WTC11 (cell line): ENCODE measurements at regions not wholly inside any gene's neighbourhood (a gene's known extent, or its start where the extent isn't known, plus 50 kb on each side); places are given as distances from the start of the nearest gene placed in this dataset.

Experiments
- ATAC-seq: fragments of 200-7000 bp; cut with Tn5 transposase; 2 replicates; pipeline ENCODE4 v1.10.0; 2021; ENCODE audit warnings: mild to moderate bottlenecking, moderate library complexity
- CTCF ChIA-PET: fragments of 300-600 bp; sonication (Branson Sonifier 250); formaldehyde crosslinking; loops from one replicate; lab custom pipeline; 2021; ENCODE audit warnings: antibody characterized with exemption; lab: Charles Lee
- POLR2A ChIA-PET: fragments of 350-600 bp; sonication (Branson Sonifier 250); formaldehyde crosslinking; loops from one replicate; lab custom pipeline; 2021; ENCODE audit warnings: antibody characterized with exemption; lab: Charles Lee
- DNase-seq: peaks from one replicate; pipeline ENCODE4 v3.0.0; 2021; ENCODE audit warnings: low spot score
- H3K27ac Mint-ChIP-seq: 2 replicates; pipeline ENCODE4 v1.8.0; 2021; ENCODE audit warnings: mixed read lengths
- H3K27me3 Mint-ChIP-seq: 2 replicates; pipeline ENCODE4 v1.8.0; 2021; ENCODE audit warnings: low read depth, mild to moderate bottlenecking, moderate library complexity, mixed read lengths
- H3K36me3 Mint-ChIP-seq: 2 replicates; pipeline ENCODE4 v1.8.0; 2021; ENCODE audit warnings: mixed read lengths
- H3K4me1 Mint-ChIP-seq: 2 replicates; pipeline ENCODE4 v1.8.0; 2022; ENCODE audit warnings: mixed read lengths
- H3K4me3 Mint-ChIP-seq: 2 replicates; pipeline ENCODE4 v1.8.0; 2021; ENCODE audit warnings: mild to moderate bottlenecking, moderate library complexity, mixed read lengths
- H3K9me3 Mint-ChIP-seq: 2 replicates; pipeline ENCODE4 v1.8.0; 2021; ENCODE audit warnings: mixed read lengths
- ATF1 ChIP-seq: sonication (generic); formaldehyde crosslinking; IDR thresholded peaks from 2 replicates; pipeline ENCODE4 v1.8.1; 2023; ENCODE audit warnings: mild to moderate bottlenecking, moderate library complexity, missing genetic modification reagents
- ATF3 ChIP-seq: sonication (generic); formaldehyde crosslinking; conservative IDR thresholded peaks from 2 replicates; pipeline ENCODE4 v1.8.1; 2022; ENCODE audit warnings: mild to moderate bottlenecking, missing genetic modification reagents
- CDX4 ChIP-seq: fragments of 250-450 bp; sonication (Bioruptor Pico); IDR thresholded peaks from 2 replicates; pipeline ENCODE4 v1.9.0; 2021; ENCODE audit warnings: moderate library complexity, mild to moderate bottlenecking, inconsistent platforms, borderline replicate concordance
- CREM ChIP-seq: sonication (generic); formaldehyde crosslinking; IDR thresholded peaks from 2 replicates; pipeline ENCODE4 v1.8.1; 2022; ENCODE audit warnings: mild to moderate bottlenecking, missing genetic modification reagents, moderate library complexity
- ELF4 ChIP-seq: sonication (generic); formaldehyde crosslinking; IDR thresholded peaks from 2 replicates; pipeline ENCODE4 v1.8.1; 2022; ENCODE audit warnings: low read depth, mild to moderate bottlenecking, moderate library complexity, missing genetic modification reagents
- EMX1 ChIP-seq: fragments of 250-450 bp; sonication (Bioruptor Pico); IDR thresholded peaks from 2 replicates; pipeline ENCODE4 v1.8.0; 2021; ENCODE audit warnings: mild to moderate bottlenecking
- ERG ChIP-seq: fragments of 250-450 bp; sonication (Bioruptor Pico); IDR thresholded peaks from 2 replicates; pipeline ENCODE4 v1.8.0; 2021; ENCODE audit warnings: mild to moderate bottlenecking
- FOXJ3 ChIP-seq: sonication (generic); formaldehyde crosslinking; IDR thresholded peaks from 2 replicates; pipeline ENCODE4 v1.9.0; 2021; ENCODE audit warnings: missing genetic modification reagents, mild to moderate bottlenecking, borderline replicate concordance
- KAT7 ChIP-seq: sonication (generic); formaldehyde crosslinking; IDR thresholded peaks from 2 replicates; pipeline ENCODE4 v1.8.1; 2023; ENCODE audit warnings: missing genetic modification reagents, mild to moderate bottlenecking, borderline replicate concordance
- MAX ChIP-seq: sonication (generic); formaldehyde crosslinking; IDR thresholded peaks from 2 replicates; pipeline ENCODE4 v1.8.0; 2022; ENCODE audit warnings: mild to moderate bottlenecking, missing genetic modification reagents
- NFATC4 ChIP-seq: fragments of 250-450 bp; sonication (Bioruptor Pico); IDR thresholded peaks from 2 replicates; pipeline ENCODE4 v1.9.0; 2021; ENCODE audit warnings: mild to moderate bottlenecking
- NFE2L1 ChIP-seq: sonication (generic); formaldehyde crosslinking; IDR thresholded peaks from 2 replicates; pipeline ENCODE4 v1.8.1; 2023; ENCODE audit warnings: missing genetic modification reagents
- USF1 ChIP-seq: sonication (generic); formaldehyde crosslinking; IDR thresholded peaks from 2 replicates; pipeline ENCODE4 v1.8.0; 2022; ENCODE audit warnings: mild to moderate bottlenecking, missing genetic modification reagents
- USF2 ChIP-seq: sonication (generic); formaldehyde crosslinking; IDR thresholded peaks from 2 replicates; pipeline ENCODE4 v1.8.1; 2023; ENCODE audit warnings: mild to moderate bottlenecking, missing genetic modification reagents, moderate library complexity
- ZBTB21 ChIP-seq: sonication (generic); formaldehyde crosslinking; IDR thresholded peaks from 2 replicates; pipeline ENCODE4 v1.8.1; 2023; ENCODE audit warnings: mild to moderate bottlenecking, missing genetic modification reagents, borderline replicate concordance
- ZBTB43 ChIP-seq: sonication (generic); formaldehyde crosslinking; IDR thresholded peaks from 2 replicates; pipeline ENCODE4 v1.8.1; 2023; ENCODE audit warnings: mild to moderate bottlenecking, missing genetic modification reagents
- ZMAT4 ChIP-seq: fragments of 250-450 bp; sonication (Bioruptor Pico); IDR thresholded peaks from 2 replicates; pipeline ENCODE4 v1.9.0; 2021; ENCODE audit warnings: mild to moderate bottlenecking
- ZNF138 ChIP-seq: sonication (generic); formaldehyde crosslinking; conservative IDR thresholded peaks from 2 replicates; pipeline ENCODE4 v1.8.1; 2022; ENCODE audit warnings: mild to moderate bottlenecking, moderate library complexity, missing genetic modification reagents
- ZNF396 ChIP-seq: fragments of 250-450 bp; sonication (Bioruptor Pico); IDR thresholded peaks from 2 replicates; pipeline ENCODE4 v1.8.0; 2021; ENCODE audit warnings: mild to moderate bottlenecking, moderate library complexity, borderline replicate concordance
- ZNF425 ChIP-seq: fragments of 250-450 bp; sonication (Bioruptor Pico); conservative IDR thresholded peaks from 2 replicates; pipeline ENCODE4 v1.9.0; 2021; ENCODE audit warnings: mild to moderate bottlenecking

GRCh38 chr4:66649236-66649635 is 896.1 kb downstream of the CENPC start:
- Mint-ChIP-seq H3K4me1 (peaks cover 2% of the 10 kb centered on the region; the same call in 1 of the 2 replicates), H3K9me3 (peaks cover 6% of the 10 kb centered on the region), H3K4me3 (no peak overlapping the region), H3K27me3 (no peaks in the 10 kb centered on the region), H3K36me3 (peaks cover 3% of the 10 kb centered on the region; the same call in 1 of the 2 replicates), H3K27ac (no peak overlapping the region)
- no peak for ATAC-seq
- TF ChIP-seq ZMAT4 (CRISPR knock-in tag): no peak
- no peak for TF ChIP-seq USF2 (CRISPR knock-in tag)
- no peak for TF ChIP-seq ELF4 (CRISPR knock-in tag)
- TF ChIP-seq ZNF138 (CRISPR knock-in tag): no peak
- TF ChIP-seq EMX1: no peak
- TF ChIP-seq ZNF396 (CRISPR knock-in tag): no peak
- no peak for TF ChIP-seq KAT7 (CRISPR knock-in tag)
- CTCF ChIA-PET: no interaction called here
- DNase-seq: no peak
- POLR2A ChIA-PET: no interaction called here

- ChIA-PET CTCF (no interaction called here), POLR2A (no interaction called here)
- DNase-seq (no peak), ATAC-seq (no peak)
- Mint-ChIP-seq H3K36me3 (peaks cover 3% of the 10 kb centered on the region; the same call in 1 of the 2 replicates), H3K9me3 (peaks cover 6% of the 10 kb centered on the region), H3K27ac (no peak overlapping the region), H3K4me1 (peaks cover 9% of the 10 kb centered on the region; the same call in 1 of the 2 replicates), H3K4me3 (no peak overlapping the region), H3K27me3 (no peaks in the 10 kb centered on the region)
- TF ChIP-seq MAX (CRISPR knock-in tag) (no peak), USF1 (CRISPR knock-in tag) (no peak), ZBTB43 (CRISPR knock-in tag) (no peak), CREM (CRISPR knock-in tag) (no peak), ZNF425 (CRISPR knock-in tag) (no peak), ELF4 (CRISPR knock-in tag) (no peak), ATF3 (no peak)
These were observed 897.4 kb downstream of the CENPC start for GRCh38 chr4:66647926-66648325.

GRCh38 chr4:66647476-66647875 is 897.8 kb downstream of the CENPC start:
- Mint-ChIP-seq H3K27ac (no peak overlapping the region), H3K9me3 (peaks cover 6% of the 10 kb centered on the region), H3K36me3 (peaks cover 3% of the 10 kb centered on the region; the same call in 1 of the 2 replicates)
- CTCF ChIA-PET: no interaction called here
- no peak for TF ChIP-seq ATF1 (CRISPR knock-in tag)
- TF ChIP-seq ZBTB21: no peak
- no peak for TF ChIP-seq ZNF396 (CRISPR knock-in tag)
- no peak for TF ChIP-seq NFE2L1 (CRISPR knock-in tag)
- TF ChIP-seq CDX4 (CRISPR knock-in tag): no peak
- TF ChIP-seq NFATC4 (CRISPR knock-in tag): no peak
- no peak for TF ChIP-seq FOXJ3 (CRISPR knock-in tag)
- TF ChIP-seq ERG: no peak
- TF ChIP-seq, all 79 proteins: peak for 0
- POLR2A ChIA-PET: no interaction called here
- ATAC-seq (no peak), DNase-seq (no peak)
- no peak overlapping the region for H3K4me3 Mint-ChIP-seq
- no peaks in the 10 kb centered on the region for H3K27me3 Mint-ChIP-seq
- H3K4me1 Mint-ChIP-seq: peaks cover 9% of the 10 kb centered on the region; the same call in 1 of the 2 replicates
